HG03354 (cell line): ENCODE measurements at regions not wholly inside any gene's neighbourhood (a gene's known extent, or its start where the extent isn't known, plus 50 kb on each side); places are given as distances from the start of the nearest gene placed in this dataset.
A peak's percentile ranks its signal among the peaks of the same experiment; 100 is the strongest.

Experiments
- ATAC-seq: cut with Tn5 transposase; IDR thresholded peaks from one replicate; pipeline ENCODE4 v1.9.1; 2021; ENCODE audit warnings: mild to moderate bottlenecking; ENCODE audit not compliant: unreplicated experiment, poor library complexity, severe bottlenecking

DNA sequence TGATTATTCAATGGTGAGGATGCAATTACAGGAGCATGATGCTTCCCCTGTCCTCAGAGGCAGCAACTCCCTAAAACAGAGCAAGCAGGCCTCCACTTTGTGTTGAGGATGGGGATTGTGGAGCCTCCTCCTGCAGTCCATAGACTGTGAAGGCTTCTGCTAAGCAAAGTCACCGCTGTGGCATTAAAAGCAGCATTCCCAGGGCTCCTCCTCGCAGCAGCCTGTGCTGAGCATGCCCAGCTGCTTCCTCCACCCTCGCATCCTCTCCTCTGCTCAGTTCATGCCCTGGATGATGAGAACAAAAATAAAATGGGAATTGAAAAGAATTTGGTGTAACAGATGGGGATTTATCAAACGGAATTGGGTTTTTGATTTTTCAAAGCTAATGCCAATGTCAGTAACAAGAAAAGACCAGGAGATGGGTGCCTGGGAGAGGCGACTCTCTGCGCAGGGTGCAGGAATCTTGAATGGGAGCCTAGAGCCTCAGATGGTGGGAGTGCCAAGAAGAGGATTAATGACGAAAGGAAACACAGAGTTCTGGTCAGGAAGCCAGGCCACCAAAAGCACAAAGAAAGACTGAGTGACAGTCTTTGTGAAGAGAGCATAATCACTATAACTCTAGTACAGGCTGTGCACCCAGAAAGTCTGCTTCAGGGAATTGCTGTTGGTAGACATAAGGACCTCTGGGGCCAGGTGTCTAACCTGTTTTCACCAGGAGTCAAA lies 347.6 kb downstream of the TPBG start:
- no peak for ATAC-seq

DNA sequence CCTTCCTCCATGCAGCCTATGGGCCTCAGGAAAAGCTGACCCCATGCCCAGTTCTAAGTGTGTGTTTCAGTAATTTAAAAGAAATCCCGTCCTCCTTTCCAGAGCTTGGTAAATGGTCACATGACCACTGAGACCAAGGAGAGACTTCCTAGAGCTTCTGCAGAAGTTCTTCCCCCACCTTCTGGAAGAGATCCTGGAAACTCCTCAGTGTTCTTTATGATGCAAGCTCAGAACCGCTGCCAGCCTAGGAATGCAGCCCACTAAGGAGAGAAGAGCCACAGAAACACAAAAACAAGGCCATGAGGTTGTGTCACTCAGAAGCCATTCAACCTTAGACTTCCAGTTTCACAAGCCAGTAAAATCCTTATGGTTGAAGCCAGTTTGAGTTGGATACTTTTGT lies 348.4 kb downstream of the TPBG start:
- ATAC-seq: no peak

DNA sequence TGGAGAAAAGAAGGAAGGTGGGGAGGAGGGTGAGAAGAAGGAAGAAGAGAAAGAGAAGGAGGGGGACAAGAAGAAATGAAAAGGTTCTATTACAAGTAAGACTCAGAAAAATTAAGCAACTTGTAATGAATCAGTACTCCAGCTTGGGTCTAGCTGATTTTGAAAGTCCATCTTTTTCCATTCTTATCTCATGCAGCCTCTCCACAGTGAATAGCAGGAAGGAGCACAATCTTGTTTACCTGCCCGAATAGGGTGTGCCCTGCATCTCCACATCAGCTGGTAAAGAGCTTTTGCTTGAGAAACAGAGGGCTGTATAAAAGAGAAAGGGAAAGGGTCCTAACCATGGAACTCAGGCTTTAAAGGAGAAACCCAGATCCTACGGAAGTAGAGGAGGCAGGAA lies 348.8 kb downstream of the TPBG start:
- no peak for ATAC-seq

DNA sequence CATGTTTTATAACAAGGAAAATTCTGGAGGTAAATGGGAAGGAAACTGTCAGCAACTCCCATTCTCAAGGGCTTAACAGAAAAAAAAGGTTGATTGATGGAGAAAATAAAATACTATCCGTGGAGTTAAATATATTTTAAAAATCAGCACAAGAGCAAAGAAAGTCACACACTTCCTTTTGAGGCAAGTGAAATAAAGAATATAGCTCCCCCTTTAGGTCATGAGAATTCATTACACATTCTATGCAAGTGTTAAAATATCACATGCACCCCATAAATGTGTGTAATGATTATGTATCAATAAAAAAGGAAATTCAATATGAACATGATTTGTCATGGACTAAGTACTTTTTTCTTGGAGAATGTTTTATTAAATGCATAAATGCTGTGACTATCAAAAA lies 349.2 kb downstream of the TPBG start:
- peak; percentile 47 for ATAC-seq

DNA sequence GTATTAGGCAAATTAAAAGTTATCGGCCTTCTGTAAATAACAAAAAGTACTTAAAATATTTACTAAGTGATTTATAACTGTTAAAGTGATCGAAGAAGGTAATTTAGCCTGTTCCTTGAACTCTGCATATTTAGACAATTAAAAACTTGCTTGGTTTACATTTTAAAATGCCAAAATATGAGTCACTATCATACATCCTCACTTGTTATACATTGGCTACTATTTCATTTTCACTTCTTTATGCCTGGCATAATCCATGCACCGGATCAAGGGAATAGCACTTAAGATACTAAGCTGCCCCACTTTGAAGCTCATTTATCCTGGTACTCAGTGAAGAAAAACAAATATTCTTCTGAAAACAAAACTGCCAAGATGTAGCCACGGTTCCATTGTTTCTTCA lies 344.6 kb downstream of the UBE3D start:
- ATAC-seq: no peak

DNA sequence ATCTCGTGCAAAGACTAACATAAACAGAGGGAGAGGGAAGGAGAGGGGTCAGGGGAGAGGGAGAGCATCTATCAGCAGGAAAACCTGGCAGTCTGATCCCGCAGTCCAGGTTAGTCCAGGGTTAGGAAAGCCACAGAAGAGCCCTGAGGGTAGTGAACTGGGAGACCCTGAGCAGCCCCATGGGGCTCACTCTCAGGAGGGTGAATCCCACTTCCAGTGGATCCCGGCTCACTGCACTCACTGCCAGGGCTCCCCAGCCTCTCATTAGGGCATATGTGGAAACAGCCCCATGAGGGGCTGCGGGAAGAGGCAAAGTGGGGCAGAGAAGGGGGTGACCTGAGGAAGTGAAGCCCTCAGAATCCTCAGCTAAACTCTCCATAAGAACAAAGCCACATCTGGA lies 329.9 kb downstream of the UBE3D start:
- ATAC-seq: no peak

DNA sequence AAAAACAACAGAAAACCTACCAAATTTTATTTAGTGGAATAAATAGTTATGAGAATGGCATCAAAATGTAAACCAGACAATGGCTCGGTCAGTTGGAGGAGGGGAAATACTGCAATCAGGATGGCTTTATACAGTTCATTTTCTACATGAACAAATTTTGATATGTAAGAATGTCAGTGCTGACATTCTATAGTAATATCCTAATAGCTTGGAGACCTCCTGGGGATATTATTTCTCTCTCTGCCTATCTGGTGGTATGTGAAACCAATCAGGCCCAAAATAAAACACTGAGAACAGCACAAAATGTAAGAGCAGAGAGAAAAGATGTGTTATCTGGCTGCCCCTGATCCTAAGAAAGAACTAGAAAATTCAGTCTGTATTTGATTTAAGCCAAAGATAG lies 327.7 kb downstream of the UBE3D start:
- no peak for ATAC-seq

DNA sequence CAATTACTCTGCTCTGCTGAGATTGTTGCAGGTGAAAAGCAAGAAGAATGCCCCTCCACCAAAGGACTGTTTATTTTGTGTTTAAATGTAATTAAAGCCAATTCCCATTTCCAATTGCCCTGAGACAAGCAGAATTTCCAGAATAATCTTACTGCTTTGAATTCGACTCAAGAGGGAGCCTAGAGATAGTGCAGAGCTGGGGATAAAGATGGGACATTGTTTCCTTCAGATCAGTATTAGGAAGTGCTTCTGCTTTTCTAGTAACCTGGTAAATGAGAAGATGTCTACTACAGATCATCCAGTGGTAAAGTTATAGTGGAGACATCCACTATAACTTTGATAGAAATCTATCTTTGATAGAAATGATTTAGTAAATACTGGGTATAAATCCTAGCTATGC lies 326.9 kb downstream of the UBE3D start:
- ATAC-seq: no peak

DNA sequence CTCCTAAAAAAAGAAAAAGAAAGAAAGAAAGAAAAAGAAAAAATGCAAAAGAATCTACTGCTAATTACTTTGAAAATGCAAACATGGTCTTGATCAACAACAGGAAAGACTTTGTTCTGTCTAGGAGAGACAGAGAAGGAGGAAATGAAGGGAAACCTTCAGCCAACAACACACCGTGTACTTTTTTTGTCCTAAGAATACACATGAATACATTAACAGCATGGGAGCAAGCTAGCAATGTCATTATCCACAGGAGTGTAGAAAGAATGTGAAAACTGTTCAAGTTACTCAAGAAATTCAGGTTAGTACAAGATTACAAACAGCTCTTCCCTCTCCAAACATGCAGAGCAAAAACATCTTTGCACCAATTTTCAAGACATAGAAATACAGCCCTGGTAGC lies 326.3 kb downstream of the UBE3D start:
- no peak for ATAC-seq

DNA sequence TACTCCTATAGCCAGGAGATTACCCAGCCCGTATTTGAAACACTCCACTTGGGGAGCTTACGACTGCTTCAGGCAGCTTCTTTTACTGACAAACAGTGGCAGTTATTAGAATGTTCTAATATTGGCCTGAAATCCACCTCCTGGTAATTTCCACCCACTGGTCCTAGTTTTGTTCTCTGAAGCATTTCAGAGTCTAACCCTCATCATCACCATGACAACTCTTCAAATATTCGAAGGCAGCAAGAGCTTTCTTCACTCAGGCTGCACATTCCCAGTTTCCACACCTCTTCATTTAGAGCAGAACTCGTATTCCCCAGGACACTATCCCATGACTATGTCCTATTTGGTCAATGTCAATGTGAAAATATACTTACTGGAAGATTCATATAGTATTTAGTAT lies 325.6 kb downstream of the UBE3D start:
- no peak for ATAC-seq

DNA sequence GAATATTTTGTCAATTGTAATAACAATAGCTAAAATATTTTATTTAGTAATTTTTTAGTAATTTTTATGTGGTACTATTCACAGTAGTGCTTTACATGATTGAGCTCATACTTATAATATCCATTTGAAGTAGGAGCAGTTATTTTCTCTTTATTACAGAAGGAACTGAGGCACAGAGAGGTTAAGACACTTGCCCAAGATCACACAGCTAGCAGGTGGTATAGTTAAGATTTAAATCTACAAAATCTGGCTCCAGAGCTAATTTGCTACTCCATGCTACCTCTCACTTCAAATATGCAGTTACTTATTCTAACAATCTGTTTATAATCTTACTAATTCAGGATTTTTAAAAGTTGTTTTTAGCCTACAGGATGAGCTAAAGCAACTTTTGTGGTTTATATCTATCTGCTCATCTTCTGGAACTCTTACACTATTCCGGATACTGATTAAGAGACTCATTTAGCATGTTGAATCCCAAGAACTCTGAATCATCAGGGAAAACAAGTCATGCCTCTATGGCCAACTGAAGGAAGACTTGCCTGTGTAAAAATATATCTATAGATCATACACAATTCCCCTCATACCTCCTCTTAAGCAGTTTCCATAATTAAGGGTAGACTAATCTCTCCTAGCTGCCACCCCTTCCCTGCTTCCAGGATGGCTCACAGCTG lies 324.2 kb downstream of the UBE3D start:
- ATAC-seq: no peak

DNA sequence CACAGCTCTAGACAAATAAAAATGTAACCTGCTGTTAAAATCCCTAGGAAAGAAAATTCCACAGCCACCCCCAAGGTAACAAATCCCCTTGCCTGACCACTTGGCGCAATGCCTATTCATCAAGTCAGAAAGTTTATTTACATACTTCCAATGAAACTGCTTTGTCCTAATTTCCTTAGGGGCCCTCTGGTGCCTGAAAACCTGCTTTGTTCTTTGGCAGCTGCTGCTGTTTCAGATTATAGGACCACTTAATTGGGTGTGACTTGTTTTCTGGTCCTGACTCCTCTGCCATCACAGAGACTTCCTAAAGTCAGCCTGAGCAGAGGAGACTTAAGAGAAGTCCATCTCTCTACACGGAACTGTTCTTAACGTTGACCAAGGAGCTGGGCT lies 323.6 kb downstream of the UBE3D start:
- no peak for ATAC-seq

DNA sequence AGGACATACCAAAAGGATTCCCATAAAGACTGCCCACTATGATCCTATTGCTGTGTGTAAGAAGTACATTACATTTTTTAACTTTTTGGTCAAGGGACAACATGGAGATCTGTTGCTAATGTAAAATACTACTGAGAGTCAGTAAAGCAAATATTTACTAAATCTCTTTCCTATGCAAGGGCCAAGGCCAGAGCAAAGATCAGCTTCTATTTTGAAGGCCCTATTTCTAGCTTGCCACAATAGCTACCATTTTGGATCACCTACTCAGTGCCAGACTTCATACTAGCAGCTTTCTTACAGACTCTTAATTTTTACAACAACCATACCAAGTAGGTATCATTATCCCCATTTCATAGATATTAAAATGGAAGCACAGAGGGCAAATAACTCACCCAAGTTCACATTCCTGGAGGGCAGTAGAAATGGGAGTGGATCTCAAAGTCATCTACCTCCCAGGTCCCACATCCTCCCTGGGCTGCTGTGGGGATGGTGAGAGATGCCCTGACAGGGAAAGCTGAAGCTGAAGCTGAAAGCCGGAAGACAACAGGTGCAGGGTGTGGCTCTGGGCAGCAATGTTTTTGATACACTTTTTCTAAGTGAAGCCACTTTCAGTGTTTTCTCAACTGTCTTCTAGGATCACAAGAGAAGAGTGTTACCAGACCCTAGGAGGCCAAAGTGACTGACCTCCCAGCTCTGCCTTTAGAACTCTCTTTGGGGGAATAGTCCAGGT lies 321.2 kb downstream of the UBE3D start:
- ATAC-seq: no peak

DNA sequence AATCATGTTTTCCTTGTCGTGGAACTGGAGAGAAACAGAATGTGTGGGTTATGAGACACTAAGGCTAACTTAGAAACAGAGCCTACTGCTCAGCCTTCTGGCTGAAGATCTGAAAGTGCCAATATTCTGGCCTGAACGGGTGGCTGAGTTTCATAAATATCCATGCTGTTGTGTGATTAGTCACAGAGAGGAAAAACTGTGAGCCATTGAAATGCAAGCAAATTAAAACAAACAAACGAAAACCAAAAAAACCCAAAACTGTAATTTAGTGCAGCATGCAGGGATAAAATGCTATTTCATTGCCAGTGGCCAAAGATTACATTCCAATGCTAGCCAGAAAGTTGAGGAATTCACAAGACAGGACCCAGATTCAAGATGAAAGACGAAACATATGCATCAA lies 315.1 kb downstream of the UBE3D start:
- ATAC-seq: no peak

DNA sequence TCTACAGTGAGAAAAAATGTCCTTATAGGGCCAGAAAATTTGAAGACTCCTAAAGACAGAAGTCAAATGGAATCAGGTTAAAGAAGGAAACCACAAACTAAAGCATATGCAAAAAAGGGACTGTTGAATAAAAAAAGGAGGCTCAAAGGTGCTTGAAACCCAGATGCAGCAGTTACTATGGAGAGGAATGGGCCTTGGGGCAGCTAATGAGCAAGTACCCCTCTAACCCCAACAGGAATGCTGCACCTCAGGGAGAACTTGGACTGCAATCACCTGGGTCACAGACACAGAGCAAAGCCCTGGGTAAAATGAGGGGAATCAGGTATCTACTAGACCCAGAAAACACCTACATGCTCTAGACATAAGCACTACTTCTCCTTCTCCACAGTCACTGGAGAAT lies 313.9 kb downstream of the UBE3D start:
- no peak for ATAC-seq

DNA sequence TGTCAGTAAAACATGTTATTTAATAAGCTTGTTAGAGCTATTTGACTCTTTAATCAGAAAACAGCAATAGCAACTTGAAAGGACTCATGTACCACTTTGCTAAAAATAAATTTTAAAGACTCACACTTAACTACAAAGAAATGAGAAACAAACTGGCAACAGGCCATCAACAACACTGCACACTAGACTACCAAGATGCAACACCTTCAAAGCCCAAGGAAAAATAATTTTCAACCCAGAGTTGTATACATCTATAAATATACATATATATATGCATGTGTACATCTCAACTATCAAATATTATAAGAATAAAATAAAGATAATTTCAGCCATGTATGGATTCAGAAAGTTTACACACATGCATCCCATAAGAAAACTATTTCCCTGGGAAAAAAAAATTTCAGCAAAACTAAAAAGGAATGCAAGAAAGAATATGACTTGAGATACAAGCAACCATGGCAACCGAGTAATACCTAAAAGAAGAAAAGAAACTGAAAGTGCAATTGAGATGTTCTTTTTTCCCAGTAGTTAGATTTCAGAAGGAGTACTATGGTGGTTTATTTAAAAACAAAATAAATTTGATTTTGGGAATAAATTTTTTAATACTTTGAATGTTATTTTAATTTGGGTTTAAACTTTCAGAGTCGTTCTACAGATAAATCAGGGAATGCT lies 303.8 kb downstream of the UBE3D start:
- no peak for ATAC-seq

DNA sequence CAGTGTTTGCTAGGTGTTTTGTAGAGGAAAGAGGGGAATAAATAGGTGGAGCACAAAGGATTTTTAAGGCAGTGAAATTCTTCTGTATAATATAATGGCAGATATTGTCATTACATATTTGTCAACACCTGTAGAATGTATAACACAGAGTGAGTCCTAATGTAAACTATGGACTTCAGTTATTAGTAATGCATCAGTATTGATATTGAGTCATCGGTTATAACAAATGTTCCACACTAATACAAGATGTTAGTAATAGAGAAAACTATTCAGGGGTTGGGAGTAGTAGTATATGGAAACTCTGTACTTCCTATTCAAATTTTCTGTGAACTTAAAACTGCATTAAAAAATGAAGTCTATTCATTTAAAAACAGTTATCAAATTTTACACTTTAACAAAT lies 299.2 kb downstream of the UBE3D start:
- ATAC-seq: no peak

DNA sequence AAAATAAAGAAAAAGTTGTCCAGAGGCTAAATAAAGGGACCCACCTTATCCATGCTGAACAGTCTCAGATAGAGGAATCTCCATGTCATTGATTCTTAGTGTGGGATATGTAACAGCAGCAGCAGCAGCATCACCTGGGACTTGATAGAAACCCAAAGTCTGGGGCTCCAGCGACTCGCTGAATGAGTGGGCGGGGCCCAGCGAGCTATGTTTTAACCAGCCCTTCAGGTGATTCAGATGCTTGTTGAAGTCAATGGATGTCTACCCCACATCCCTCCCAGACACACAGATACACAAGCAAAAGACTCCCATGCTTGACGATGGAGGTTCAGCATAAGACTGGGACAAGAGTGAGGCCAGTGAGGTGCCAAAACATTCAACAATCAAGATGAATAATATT lies 298.6 kb downstream of the UBE3D start:
- ATAC-seq: no peak

DNA sequence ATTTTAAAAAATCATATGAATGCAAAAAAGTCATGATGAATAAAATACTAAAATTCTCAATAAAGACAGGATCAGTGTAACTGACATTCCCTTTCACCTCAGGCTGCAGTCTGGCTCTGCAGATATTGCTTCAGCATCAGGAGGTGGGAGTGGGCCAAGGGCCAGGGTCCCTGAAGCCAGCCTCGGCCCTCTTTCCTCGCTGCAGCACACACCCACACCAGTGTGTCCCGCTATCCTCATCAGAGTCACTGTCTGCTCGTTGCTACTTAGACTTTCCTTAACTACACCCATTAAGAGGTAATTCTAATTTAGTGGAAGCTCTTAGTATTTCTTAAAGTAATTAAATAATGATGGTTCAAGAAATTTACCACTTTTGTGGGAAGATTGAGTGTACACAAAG lies 298.2 kb downstream of the UBE3D start:
- ATAC-seq: no peak

DNA sequence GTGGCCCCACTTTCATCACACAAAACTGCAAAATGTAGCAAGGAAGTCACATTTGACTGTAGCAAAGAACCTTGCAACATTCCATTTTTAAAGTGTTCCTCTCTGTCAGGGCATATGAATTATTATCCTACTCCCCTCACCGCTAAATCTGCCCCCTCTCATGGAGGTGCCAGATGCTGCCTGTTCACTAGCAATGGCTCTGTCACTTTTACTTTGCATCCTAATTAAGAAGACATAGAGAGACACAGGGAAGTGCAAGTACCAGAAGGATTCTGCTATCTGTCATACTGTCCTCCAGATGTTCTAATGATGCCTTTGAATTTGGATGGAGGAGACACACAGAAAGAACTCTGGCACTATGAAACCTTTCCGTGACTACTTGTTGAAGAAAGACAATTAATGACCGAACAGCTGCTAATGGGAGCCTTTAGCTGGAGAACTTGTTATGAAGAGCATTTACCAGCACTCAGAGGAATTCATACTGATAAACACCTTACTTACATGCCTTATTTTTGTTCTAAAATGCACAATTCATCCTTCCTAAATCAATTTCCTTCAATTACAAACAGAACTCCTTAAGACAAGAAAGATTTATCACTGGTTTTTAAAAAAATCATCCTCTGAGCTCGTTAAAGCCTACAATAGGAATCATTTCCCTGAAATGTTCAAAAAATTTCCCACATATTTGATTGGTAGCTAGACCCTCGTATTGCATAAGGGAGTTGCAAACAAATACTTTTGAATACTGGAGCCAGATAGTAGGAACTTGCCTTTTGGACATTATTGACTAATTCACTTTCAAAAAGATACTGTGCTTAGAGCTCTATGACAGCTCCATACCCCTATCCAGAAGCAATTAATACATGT lies 292.6 kb downstream of the UBE3D start:
- no peak for ATAC-seq
